ENCODE measurements at regions not wholly inside any gene's neighbourhood (a gene's known extent, or its start where the extent isn't known, plus 50 kb on each side); places are given as distances from the start of the nearest gene placed in this dataset.

GRCh38 chrX:140298960-140299825, 205.7 kb downstream of the SOX3 start:
- TF ChIP-seq EZH2phosphoT487 (IDR thresholded peaks at IDR 0.05; ENCODE audit: low read depth, severe bottlenecking, unreplicated experiment) (no peak), CTCF (IDR thresholded peaks at IDR 0.05; ENCODE audit: poor library complexity) (no peak)
